ENCODE measurements at regions not wholly inside any gene's neighbourhood (a gene's known extent, or its start where the extent isn't known, plus 50 kb on each side); places are given as distances from the start of the nearest gene placed in this dataset.

GRCh38 chr18:76725445-76725844, 96.9 kb upstream of the ZNF236 start:
- H3K9me3 Mint-ChIP-seq (ENCODE audit: unreplicated experiment): peaks cover 5% of the 10 kb centered on the region

GRCh38 chr18:76722224-76723061, 99.9 kb upstream of the ZNF236 start:
- no peak overlapping the region for H2AFZ ChIP-seq (ENCODE audit: low read depth, low read length)
- TF ChIP-seq CTCF (IDR thresholded peaks at IDR 0.05; ENCODE audit: insufficient read depth, low read depth, low read length) (no peak), EZH2 (IDR thresholded peaks at IDR 0.05; ENCODE audit: insufficient read depth, low read length) (no peak)

More at GRCh38 chr18:76725445-76725844, 96.9 kb upstream of the ZNF236 start:
- H3K79me2 ChIP-seq (ENCODE audit: insufficient read depth, low read length): no peaks in the 10 kb centered on the region
- DNase-seq (ENCODE audit: low read depth): no peak
- no peaks in the 10 kb centered on the region for H3K4me1 ChIP-seq (ENCODE audit: insufficient read depth, low read length)
- Mint-ChIP-seq H3K4me1 (ENCODE audit: low read depth, unreplicated experiment) (no peaks in the 10 kb centered on the region), H3K27ac (ENCODE audit: unreplicated experiment) (no peak overlapping the region), H3K36me3 (ENCODE audit: low read depth, unreplicated experiment) (no peaks in the 10 kb centered on the region), H3K27me3 (ENCODE audit: low read depth, unreplicated experiment) (peaks cover 7% of the 10 kb centered on the region), H3K4me3 (ENCODE audit: unreplicated experiment) (no peak overlapping the region)
- no peak for TF ChIP-seq EZH2 (IDR thresholded peaks at IDR 0.05; ENCODE audit: insufficient read depth, low read length)
- no peak for TF ChIP-seq CTCF (IDR thresholded peaks at IDR 0.05; ENCODE audit: insufficient read depth, low read depth, low read length)
- H3K4me2 ChIP-seq (ENCODE audit: low read length): no peak overlapping the region
- H3K27ac ChIP-seq (ENCODE audit: low read depth, low read length): no peak overlapping the region
- H3K27me3 ChIP-seq (ENCODE audit: insufficient read depth, low read length): no peaks in the 10 kb centered on the region
- no peaks in the 10 kb centered on the region for H3K36me3 ChIP-seq (ENCODE audit: insufficient read depth, low read length)
- H3K4me3 ChIP-seq (ENCODE audit: insufficient read depth, low read depth, low read length): no peak overlapping the region
- no peak overlapping the region for H2AFZ ChIP-seq (ENCODE audit: low read depth, low read length)
- H3K9me3 ChIP-seq (ENCODE audit: insufficient read depth, low read depth, low read length): no peaks in the 10 kb centered on the region
- H4K20me1 ChIP-seq (ENCODE audit: insufficient read depth, low read length): no peaks in the 10 kb centered on the region
- no peak for FAIRE-seq
- no peak overlapping the region for H3K9ac ChIP-seq (ENCODE audit: low read length)

More at GRCh38 chr18:76722224-76723061, 99.9 kb upstream of the ZNF236 start:
- FAIRE-seq: no peak
- Mint-ChIP-seq H3K27me3 (ENCODE audit: low read depth, unreplicated experiment) (peaks cover 7% of the 10 kb centered on the region), H3K4me3 (ENCODE audit: unreplicated experiment) (no peak overlapping the region), H3K36me3 (ENCODE audit: low read depth, unreplicated experiment) (no peaks in the 10 kb centered on the region), H3K27ac (ENCODE audit: unreplicated experiment) (no peak overlapping the region), H3K9me3 (ENCODE audit: unreplicated experiment) (peaks cover 2% of the 10 kb centered on the region), H3K4me1 (ENCODE audit: low read depth, unreplicated experiment) (no peaks in the 10 kb centered on the region)
- Histone ChIP-seq H3K27ac (ENCODE audit: low read depth, low read length) (no peak overlapping the region), H3K9me3 (ENCODE audit: insufficient read depth, low read depth, low read length) (no peaks in the 10 kb centered on the region), H3K36me3 (ENCODE audit: insufficient read depth, low read length) (no peaks in the 10 kb centered on the region), H3K9ac (ENCODE audit: low read length) (no peak overlapping the region), H3K4me3 (ENCODE audit: insufficient read depth, low read depth, low read length) (no peak overlapping the region), H4K20me1 (ENCODE audit: insufficient read depth, low read length) (no peaks in the 10 kb centered on the region), H3K79me2 (ENCODE audit: insufficient read depth, low read length) (no peaks in the 10 kb centered on the region), H3K4me2 (ENCODE audit: low read length) (no peak overlapping the region), H3K4me1 (ENCODE audit: insufficient read depth, low read length) (no peaks in the 10 kb centered on the region), H3K27me3 (ENCODE audit: insufficient read depth, low read length) (no peaks in the 10 kb centered on the region)
- DNase-seq (ENCODE audit: low read depth): no peak

All from astrocyte (in vitro differentiated cells and primary cell).